Endothelial cell (in vitro differentiated cells): ENCODE measurements at regions not wholly inside any gene's neighbourhood (a gene's known extent, or its start where the extent isn't known, plus 50 kb on each side); places are given as distances from the start of the nearest gene placed in this dataset.

Experiments used
- DNase-seq: peaks from one replicate; pipeline ENCODE4 v3.0.0; 2021; ENCODE audit warnings: low spot score
- H3K27ac Mint-ChIP-seq: one replicate; pipeline ENCODE4 v1.8.0; 2021; ENCODE audit warnings: mixed read lengths, inconsistent platforms; ENCODE audit not compliant: unreplicated experiment
- H3K27me3 Mint-ChIP-seq: one replicate; pipeline ENCODE4 v1.8.0; 2021; ENCODE audit warnings: mild to moderate bottlenecking, moderate library complexity, mixed read lengths, inconsistent platforms; ENCODE audit not compliant: unreplicated experiment
- H3K36me3 Mint-ChIP-seq: one replicate; pipeline ENCODE4 v1.8.0; 2021; ENCODE audit warnings: mild to moderate bottlenecking, low read depth, mixed read lengths, inconsistent platforms; ENCODE audit not compliant: unreplicated experiment
- H3K4me1 Mint-ChIP-seq: one replicate; pipeline ENCODE4 v1.8.0; 2021; ENCODE audit warnings: mild to moderate bottlenecking, mixed read lengths, inconsistent platforms; ENCODE audit not compliant: unreplicated experiment
- H3K4me3 Mint-ChIP-seq: one replicate; pipeline ENCODE4 v1.8.0; 2021; ENCODE audit warnings: mild to moderate bottlenecking, mixed read lengths, inconsistent platforms; ENCODE audit not compliant: unreplicated experiment
- H3K9me3 Mint-ChIP-seq: one replicate; pipeline ENCODE4 v1.8.0; 2021; ENCODE audit warnings: mixed read lengths, inconsistent platforms; ENCODE audit not compliant: unreplicated experiment
- CTCF ChIP-seq: fragments of 200-600 bp; sonication (generic); IDR thresholded peaks from one replicate; pipeline ENCODE4 v1.5.0; 2021; ENCODE audit warnings: antibody characterized with exemption; ENCODE audit not compliant: unreplicated experiment

DNA sequence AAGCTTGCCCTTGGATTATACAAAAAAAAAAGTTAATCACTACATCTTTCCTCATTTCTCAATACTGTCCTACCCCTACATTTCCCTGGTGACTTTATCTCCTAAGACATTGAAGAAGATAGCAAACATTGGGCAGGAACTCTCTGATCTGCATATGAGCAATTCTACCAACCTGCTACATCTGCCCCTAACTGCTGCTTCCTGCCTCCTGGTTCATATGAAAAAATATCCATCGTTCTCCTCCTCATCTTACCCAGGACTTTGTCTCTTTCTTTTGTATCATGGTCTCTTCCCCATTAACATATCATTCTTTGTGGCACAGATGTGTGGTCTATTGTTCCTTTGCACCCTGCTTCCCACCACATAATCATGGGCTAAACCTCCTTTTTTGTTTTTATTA lies 139.7 kb upstream of the PCGF5 start:
- Mint-ChIP-seq H3K4me3 (no peak overlapping the region), H3K27ac (no peak overlapping the region), H3K9me3 (no peaks in the 10 kb centered on the region), H3K4me1 (peaks cover 5% of the 10 kb centered on the region), H3K27me3 (peaks cover 4% of the 10 kb centered on the region), H3K36me3 (no peaks in the 10 kb centered on the region)
- TF ChIP-seq CTCF, result no peak
- DNase-seq, result no peak

- H3K4me1 Mint-ChIP-seq, result no peaks in the 10 kb centered on the region
- no peak for TF ChIP-seq CTCF
- peak overlapping the region; percentile 6 for H3K27ac Mint-ChIP-seq
Observed at GRCh38 chr10:91082447-91082846, 138.0 kb upstream of the PCGF5 start.

GRCh38 chr10:91088300-91089140 lies 131.9 kb upstream of the PCGF5 start:
- no peaks in the 10 kb centered on the region for H3K27me3 Mint-ChIP-seq
- no peak for DNase-seq
- no peak overlapping the region for H3K4me3 Mint-ChIP-seq
- H3K4me1 Mint-ChIP-seq, result peaks cover 12% of the 10 kb centered on the region
- H3K36me3 Mint-ChIP-seq, result no peaks in the 10 kb centered on the region
- peaks cover 3% of the 10 kb centered on the region for H3K9me3 Mint-ChIP-seq
- H3K27ac Mint-ChIP-seq, result no peak overlapping the region
- no peak for TF ChIP-seq CTCF

More at GRCh38 chr10:91082447-91082846, 138.0 kb upstream of the PCGF5 start:
- Mint-ChIP-seq H3K27me3 (no peaks in the 10 kb centered on the region), H3K36me3 (no peaks in the 10 kb centered on the region), H3K4me3 (peak overlapping the region; percentile 24), H3K9me3 (no peaks in the 10 kb centered on the region)
- DNase-seq, result no peak

DNA sequence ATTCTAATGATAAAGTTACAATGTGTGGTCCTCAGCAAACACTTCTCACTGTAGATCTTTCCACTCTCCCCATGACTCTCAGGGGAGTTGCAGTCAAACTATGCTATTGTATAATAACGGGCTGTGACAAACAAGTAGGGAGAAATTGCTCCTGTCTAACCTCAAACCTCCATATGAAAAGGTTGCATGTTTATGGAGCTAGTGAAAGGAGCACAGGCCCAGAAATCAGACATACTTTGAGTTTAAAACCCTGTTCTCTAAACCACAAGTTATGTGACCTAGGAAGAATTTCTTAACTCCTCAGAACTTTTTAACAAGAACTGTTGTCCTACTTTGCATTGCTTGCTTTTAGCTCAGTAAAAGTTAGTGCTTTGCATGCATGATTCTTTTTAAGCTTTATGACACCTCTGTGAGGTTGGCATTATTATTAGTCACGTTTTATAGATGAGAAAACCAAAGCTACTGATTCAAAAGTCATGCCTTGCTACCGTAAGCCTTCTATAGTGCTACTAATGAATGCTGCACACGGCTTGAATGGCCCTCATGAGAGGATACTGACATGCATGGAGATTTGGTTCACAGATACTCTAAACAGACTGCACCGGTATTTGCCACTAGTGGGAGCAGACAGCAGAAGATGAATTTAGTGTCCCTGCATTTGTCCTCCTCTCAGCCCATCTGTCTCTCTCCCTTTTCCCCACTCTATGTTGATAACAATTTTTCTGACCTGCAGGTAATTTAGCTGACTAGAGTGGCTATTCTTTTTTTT lies 129.5 kb upstream of the PCGF5 start:
- Mint-ChIP-seq H3K27ac (no peak overlapping the region), H3K36me3 (peaks cover 9% of the 10 kb centered on the region), H3K4me1 (peaks cover 12% of the 10 kb centered on the region), H3K9me3 (peaks cover 19% of the 10 kb centered on the region), H3K27me3 (no peaks in the 10 kb centered on the region), H3K4me3 (no peak overlapping the region)
- DNase-seq, result no peak
- TF ChIP-seq CTCF, result no peak

DNA sequence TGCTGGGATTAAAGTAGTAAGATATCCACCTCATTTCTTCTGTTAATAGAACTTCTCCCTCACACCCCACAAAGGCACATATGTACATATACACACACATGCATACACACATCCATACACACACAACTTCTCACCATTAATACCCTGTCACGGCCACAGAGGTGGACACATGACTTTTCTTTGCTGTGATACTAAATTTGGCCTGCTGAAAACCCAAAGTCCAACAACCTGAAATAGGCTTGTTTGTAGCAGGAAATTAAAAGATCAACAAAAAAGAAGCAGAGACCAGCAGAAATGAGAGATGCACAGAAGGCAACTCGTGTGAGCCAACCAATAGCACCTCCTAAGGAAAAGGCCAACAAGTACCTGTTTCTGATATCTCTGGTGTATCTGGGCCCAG lies 128.7 kb upstream of the PCGF5 start:
- no peak for TF ChIP-seq CTCF
- Mint-ChIP-seq H3K36me3 (peaks cover 9% of the 10 kb centered on the region), H3K4me1 (peaks cover 12% of the 10 kb centered on the region), H3K9me3 (peaks cover 19% of the 10 kb centered on the region), H3K27ac (no peak overlapping the region), H3K4me3 (no peak overlapping the region), H3K27me3 (no peaks in the 10 kb centered on the region)
- DNase-seq, result no peak
